HG03460 (cell line): ENCODE measurements at regions not wholly inside any gene's neighbourhood (a gene's known extent, or its start where the extent isn't known, plus 50 kb on each side); places are given as distances from the start of the nearest gene placed in this dataset.

ENCODE experiments used
- ATAC-seq: cut with Tn5 transposase; IDR thresholded peaks from one replicate; pipeline ENCODE4 v1.9.1; 2021; ENCODE audit not compliant: unreplicated experiment

DNA sequence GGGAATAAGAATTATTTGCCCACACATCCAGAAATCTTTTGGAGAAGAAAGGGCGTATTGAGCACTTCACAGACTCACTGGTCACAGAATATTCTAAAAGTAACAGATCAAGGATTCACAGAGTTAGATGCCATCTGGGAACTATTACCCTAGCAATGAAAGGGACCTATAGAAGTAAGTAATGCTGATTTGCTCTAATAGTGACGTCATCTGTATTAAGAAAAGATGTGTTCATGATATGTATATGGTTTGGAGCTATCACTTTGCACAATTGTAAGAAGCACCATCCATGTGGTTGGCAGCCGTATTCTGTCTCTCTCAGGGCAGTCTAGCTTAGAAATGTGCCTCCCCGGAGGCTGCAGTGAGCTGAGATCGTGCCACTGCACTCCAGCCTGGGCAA is 52.8 kb upstream of the SV2C start:
- ATAC-seq, result no peak

DNA sequence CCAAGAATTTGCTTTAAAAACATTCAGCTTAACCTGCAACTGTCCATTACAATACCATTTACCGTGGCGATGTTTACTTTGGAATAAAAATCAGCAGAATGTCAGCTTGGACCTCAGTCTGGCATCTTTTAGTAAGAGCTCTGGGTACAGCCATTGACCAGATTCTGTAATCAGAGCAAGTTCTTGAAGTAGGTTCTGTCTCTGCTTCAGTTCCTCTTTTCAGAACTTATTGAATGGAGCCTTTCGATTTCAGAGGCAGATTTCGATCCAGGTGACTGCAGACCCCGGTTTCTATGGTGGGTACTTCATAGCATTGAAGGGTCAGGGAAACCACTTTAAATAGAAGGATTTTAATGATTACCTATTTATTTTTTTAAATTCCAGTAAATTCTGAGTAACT is 53.4 kb upstream of the SV2C start:
- no peak for ATAC-seq

DNA sequence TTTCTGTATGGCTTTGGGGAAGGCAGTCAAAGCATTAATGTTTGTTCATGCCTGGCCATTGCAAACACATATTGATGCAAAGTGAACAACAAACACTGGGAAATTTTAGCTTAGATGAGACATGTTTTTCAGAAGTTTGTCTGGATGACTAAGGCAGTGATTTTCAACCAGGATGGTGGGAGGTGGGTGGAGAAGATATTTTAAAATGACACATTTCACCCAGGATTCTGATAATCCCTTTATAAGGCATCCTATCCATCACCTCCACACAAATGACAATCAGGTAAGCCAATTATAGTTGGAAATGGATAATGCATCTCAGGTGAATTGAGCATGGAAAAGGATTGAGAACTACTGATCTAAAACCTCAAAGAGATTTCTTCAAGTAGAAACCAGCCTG is 57.4 kb upstream of the SV2C start:
- ATAC-seq, result no peak

DNA sequence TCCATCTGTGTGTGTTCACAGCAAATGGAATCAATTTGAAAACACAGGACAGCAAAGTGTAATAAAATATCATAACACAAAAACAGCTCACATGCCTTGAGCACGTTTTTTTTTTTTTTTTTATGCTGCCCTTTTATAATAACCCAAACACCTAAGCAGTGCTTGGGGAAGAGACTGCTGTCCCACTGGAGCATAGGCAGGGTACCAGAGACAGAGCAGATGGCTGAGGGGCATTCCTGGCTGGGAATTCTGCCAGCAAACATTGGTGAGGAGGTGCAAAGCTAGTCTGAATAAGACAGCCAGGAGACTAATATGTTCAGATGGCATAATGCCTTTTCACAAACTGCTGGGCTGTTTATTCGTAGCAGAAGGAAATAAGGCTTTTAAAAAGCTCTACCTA is 58.1 kb upstream of the SV2C start:
- no peak for ATAC-seq

DNA sequence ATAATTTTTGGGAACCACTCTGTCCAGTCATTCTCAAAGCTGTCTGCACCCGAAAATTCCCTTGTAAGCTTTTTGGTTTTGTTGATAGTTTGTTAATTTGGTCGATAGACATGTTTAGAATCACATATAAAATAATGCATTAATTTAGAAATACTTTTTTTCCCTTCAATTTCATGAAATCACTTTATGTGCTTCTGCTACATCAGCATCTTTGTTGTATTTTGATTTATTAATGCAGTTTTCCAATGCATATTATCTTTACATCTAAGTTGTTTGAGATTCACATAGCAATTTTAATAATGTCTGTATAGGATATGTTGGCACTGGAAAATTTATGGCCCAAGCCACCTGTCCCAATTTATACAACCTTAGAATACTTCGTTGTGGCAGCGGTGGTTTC is 60.6 kb upstream of the SV2C start:
- no peak for ATAC-seq

GRCh38 chr5:76021936-76022584 is 61.1 kb upstream of the SV2C start:
- ATAC-seq, result no peak

DNA sequence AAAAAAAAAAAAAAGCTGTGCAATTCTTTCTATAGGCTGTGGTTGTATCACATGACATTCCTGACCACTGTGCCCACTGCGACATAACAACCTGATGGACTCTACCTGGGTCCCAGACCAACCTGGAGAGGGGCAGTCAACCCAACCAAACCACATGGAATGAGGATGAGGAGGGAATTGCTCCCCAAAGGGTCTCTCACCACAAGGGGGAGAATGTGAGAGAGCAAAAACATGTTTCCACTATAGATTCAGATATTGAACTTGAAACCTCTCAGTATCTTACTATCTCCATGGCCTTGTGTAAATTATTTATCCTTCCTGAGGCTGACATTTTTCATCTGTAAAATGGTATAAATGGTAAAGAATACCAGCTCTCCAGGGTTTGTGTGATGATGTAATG is 66.9 kb upstream of the SV2C start:
- ATAC-seq, result no peak

- ATAC-seq, result no peak
These were observed 69.2 kb upstream of the SV2C start for GRCh38 chr5:76014005-76014404.

- ATAC-seq, result no peak
These were observed 75.3 kb upstream of the SV2C start for GRCh38 chr5:76007904-76008303.

DNA sequence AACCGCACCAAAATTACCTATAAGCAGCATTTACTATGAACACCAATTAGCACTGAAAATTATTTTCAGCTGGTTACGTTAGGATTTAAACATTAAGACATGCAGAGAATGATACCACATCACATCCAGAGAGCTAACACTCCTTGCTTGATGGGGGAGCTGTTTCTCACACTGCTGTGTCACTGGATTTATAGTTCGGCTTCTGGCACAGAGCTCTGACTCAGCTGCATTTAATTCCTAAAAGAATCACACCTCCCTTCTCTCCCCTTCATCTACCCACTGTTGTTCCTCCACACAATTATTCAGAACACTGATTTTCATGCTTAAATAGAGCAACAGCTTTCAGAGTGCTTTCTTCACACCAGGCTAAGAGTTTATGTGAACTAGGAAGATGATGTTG is 82.6 kb upstream of the SV2C start:
- ATAC-seq, result no peak

DNA sequence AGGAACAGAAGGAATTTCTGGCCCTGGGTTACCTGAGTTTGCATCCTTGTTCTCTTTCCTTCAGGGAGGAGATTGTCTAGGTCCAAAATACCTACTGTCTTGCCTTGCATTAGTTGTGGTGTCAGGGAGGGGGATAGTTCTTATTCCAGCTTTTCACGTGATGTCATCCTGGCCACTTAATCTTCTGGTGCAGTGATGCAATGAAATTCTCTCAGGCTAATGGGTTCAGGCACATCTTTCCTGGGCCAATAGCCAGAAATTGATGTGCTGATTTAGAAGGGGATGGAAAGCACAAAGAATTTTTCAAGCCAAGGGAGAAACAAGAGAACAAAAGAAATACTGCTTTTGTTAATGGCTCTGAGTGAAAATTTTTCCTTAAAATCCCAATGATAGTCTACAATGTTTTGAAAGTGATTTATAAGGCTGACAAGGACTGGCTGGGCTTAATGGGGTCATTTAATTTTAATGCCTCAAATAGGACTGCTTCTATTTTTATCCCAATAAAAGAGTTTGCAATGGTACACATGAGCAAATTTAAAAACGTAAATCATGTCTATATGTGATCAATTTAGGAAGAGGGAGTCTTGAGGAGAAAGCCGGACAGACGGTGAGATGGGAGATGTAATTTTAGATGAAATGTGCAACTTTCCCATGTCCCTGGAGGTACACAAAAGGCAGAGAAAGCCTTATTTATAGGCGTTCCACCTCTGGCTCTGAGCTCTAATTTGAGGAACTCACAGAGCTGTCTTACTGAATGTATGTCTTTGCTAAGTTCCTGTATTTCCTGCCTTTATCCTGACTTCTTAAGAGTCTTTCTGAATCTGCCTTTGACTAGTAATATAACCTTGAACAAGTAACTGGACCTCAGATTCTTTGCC is 89.3 kb upstream of the SV2C start:
- no peak for ATAC-seq

DNA sequence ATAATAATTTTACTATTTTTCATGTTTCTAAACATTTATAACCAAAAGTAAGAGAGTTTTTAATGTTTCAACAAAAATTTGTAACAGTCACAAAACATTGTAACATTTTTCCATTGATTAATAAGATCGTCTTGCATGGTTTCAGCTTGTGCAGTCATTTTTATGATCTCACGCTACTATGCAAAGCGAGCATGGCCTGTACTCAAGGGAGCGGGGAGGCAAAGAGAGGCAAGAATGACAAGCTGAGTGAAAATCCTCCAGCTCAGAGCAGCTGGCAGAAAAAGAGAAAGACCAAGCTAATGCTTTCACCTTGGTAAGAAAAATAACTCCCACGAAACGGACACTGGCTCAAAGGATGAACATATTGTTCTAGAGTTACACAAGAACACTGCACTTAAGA is 90.0 kb upstream of the SV2C start:
- no peak for ATAC-seq

GRCh38 chr5:75992753-75993152 is 90.4 kb upstream of the SV2C start:
- no peak for ATAC-seq

- ATAC-seq, result no peak
These were observed 98.1 kb upstream of the SV2C start for GRCh38 chr5:75985077-75985476.

DNA sequence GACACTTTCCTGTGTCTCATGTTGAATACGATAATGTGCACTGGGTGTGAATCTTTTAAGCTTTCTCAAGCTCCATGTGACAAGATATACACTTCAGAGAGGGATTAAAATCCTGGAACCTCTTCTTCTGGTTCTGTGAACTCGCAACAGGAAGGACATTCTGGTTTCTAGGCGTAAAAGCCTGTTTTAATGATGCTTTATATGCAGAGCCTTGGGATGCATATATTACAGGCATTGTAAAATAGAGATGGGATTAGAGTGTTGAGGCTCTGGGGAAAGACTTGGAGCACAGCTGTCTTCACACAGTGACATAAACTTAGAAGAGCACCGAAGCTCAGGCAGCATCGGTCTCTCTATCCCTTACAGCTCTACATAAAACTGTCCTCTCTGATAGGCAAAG is 107.7 kb upstream of the SV2C start:
- ATAC-seq, result no peak

DNA sequence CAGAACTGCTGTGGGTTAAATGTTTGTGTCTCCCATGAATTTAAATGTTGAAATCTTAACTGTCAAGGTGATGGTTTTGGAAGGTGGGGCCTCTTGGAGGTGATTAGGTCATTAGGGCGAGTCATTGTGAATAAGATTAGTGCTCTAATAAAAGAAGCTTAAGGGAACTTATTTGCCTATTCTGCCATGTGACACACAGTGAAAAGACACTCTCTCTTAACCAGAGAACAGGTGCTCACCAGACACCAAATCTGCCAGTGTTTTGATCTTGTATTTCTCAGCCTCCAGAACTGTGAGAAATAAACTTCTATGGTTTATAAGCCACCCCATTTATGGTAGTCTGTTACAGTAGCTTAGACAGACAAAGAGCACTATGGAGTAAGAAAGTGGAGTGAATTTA is 117.9 kb upstream of the SV2C start:
- no peak for ATAC-seq

- ATAC-seq, result no peak
These were observed 119.2 kb upstream of the SV2C start for GRCh38 chr5:75964008-75964407.

GRCh38 chr5:75963554-75963953 is 119.6 kb upstream of the SV2C start:
- no peak for ATAC-seq

DNA sequence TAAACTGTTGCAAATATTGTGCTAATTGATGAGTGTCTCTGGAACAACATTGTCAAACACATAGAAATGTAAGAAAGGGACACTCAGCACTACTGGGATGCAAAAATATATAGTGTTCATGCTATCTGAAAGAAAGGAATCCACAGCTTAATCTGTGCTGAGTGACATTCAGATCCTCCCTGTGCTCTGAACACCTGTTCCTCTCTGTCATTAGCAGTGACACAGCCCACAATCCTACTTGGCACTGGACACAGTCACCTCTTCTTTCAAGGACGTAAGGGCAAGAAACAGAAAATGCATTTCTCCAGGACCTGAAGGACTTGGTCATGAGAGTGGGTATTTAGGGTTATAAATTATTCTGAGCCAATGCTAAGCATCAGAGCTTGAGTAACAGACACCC is 121.4 kb upstream of the SV2C start:
- ATAC-seq, result no peak

- no peak for ATAC-seq
These were observed 123.1 kb upstream of the SV2C start for GRCh38 chr5:75960129-75960528.

- ATAC-seq, result no peak
These were observed 130.2 kb upstream of the SV2C start for GRCh38 chr5:75952963-75953362.

- ATAC-seq, result no peak
These were observed 130.9 kb upstream of the SV2C start for GRCh38 chr5:75952291-75952690.

DNA sequence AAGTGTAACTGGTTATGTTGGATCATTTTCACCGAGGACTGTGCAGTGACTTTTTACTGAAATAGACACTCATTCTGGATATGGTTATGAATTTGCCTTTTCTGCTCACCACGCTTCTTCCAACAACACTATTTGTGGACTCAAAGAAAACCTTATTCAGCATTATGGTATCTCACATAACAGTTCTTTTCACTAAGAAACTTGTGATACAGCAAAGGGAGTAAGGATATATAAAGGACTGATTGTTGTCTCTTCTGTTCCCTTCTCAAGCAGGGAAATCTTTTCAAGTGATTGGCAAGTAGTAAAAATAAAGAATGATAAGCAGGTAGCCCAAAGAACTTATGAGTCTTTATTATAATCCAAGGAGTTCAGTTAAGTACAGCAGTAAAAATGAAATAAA is 131.5 kb upstream of the SV2C start:
- no peak for ATAC-seq
